Smooth muscle cell (in vitro differentiated cells): ENCODE measurements at regions not wholly inside any gene's neighbourhood (a gene's known extent, or its start where the extent isn't known, plus 50 kb on each side); places are given as distances from the start of the nearest gene placed in this dataset.
"Not testable (repeated sequence)": the region's sequence is repeated elsewhere in the genome, so short reads cannot be mapped to it uniquely, and the experiment has no call there.

Experiments used
- DNase-seq: peaks from one replicate; lab custom pipeline; 2025; ENCODE audit not compliant: unreplicated experiment; lab: John Stamatoyannopoulos, UW
- H2AFZ ChIP-seq: fragments of 200-600 bp; sonication (generic); 2 replicates; pipeline ENCODE4 v1.6.0; 2016; ENCODE audit warnings: antibody characterized with exemption, low read depth, mild to moderate bottlenecking
- H3F3A ChIP-seq: fragments of 200-600 bp; sonication (generic); 2 replicates; pipeline ENCODE4 v1.6.0; 2017; ENCODE audit warnings: antibody characterized with exemption, low read depth
- H3K27ac ChIP-seq: fragments of 200-600 bp; sonication (generic); 2 replicates; pipeline ENCODE4 v1.5.1; 2016; ENCODE audit warnings: low read depth, mild to moderate bottlenecking
- H3K27me3 ChIP-seq: fragments of 200-600 bp; sonication (generic); 2 replicates; pipeline ENCODE4 v1.6.1; 2016; ENCODE audit warnings: low read depth, mild to moderate bottlenecking
- H3K36me3 ChIP-seq: fragments of 200-600 bp; sonication (generic); 2 replicates; pipeline ENCODE4 v1.5.1; 2016; ENCODE audit warnings: low read depth
- H3K4me1 ChIP-seq: fragments of 200-600 bp; sonication (generic); 2 replicates; pipeline ENCODE4 v1.5.1; 2016; ENCODE audit warnings: low read depth
- H3K4me2 ChIP-seq: fragments of 200-600 bp; sonication (generic); 2 replicates; pipeline ENCODE4 v1.6.0; 2016; ENCODE audit warnings: mild to moderate bottlenecking
- H3K4me3 ChIP-seq: fragments of 200-600 bp; sonication (generic); 2 replicates; pipeline ENCODE4 v1.5.1; 2016; ENCODE audit warnings: mild to moderate bottlenecking
- H3K79me2 ChIP-seq: fragments of 200-600 bp; sonication (generic); 2 replicates; pipeline ENCODE4 v1.6.0; 2016; ENCODE audit warnings: low read depth, mild to moderate bottlenecking
- H3K9ac ChIP-seq: fragments of 200-600 bp; sonication (generic); 2 replicates; pipeline ENCODE4 v1.6.0; 2016; ENCODE audit warnings: low read depth
- H3K9me3 ChIP-seq: fragments of 200-600 bp; sonication (generic); replicated peaks from 2 replicates; pipeline ENCODE4 v1.5.1; 2016; ENCODE audit warnings: low read depth
- H4K20me1 ChIP-seq: fragments of 200-600 bp; sonication (generic); 2 replicates; pipeline ENCODE4 v1.6.0; 2016; ENCODE audit warnings: low read depth
- CTCF ChIP-seq: fragments of 200-600 bp; sonication (generic); IDR thresholded peaks from 2 replicates; pipeline ENCODE4 v1.5.1; 2017; ENCODE audit warnings: borderline replicate concordance, mild to moderate bottlenecking, antibody characterized with exemption; ENCODE audit not compliant: insufficient read depth, poor library complexity, severe bottlenecking
- WGBS: methylation state at CpG from one replicate; pipeline ENCODE4 v1.1.7; 2016; ENCODE audit warnings: low lambda C conversion rate; 5-methylcytosine and 5-hydroxymethylcytosine counted together

GRCh38 chr10:10725196-10725595, 292.5 kb upstream of the CELF2 start:
- Histone ChIP-seq H2AFZ (no peak overlapping the region), H3K79me2 (no peaks in the 10 kb centered on the region), H3K27me3 (no peaks in the 10 kb centered on the region), H3K9me3 (no peaks in the 10 kb centered on the region), H4K20me1 (no peaks in the 10 kb centered on the region), H3K4me1 (no peaks in the 10 kb centered on the region), H3K27ac (no peak overlapping the region), H3F3A (no peaks in the 10 kb centered on the region), H3K4me3 (no peak overlapping the region), H3K4me2 (no peak overlapping the region), H3K9ac (no peak overlapping the region), H3K36me3 (no peaks in the 10 kb centered on the region)
- DNase-seq = no peak
- 93% methylated on average over 5 of the region's 5 CpGs for WGBS
- no peak for TF ChIP-seq CTCF

- Histone ChIP-seq H3K9ac (no peak overlapping the region), H4K20me1 (no peaks in the 10 kb centered on the region), H3K27ac (no peak overlapping the region), H3K4me3 (no peak overlapping the region), H3K27me3 (no peaks in the 10 kb centered on the region), H2AFZ (no peak overlapping the region), H3K79me2 (no peaks in the 10 kb centered on the region), H3K36me3 (no peaks in the 10 kb centered on the region), H3K4me1 (no peaks in the 10 kb centered on the region), H3K4me2 (no peak overlapping the region), H3K9me3 (no peaks in the 10 kb centered on the region), H3F3A (no peaks in the 10 kb centered on the region)
- 87% methylated on average over 6 of the region's 6 CpGs for WGBS
- TF ChIP-seq CTCF = no peak
- DNase-seq = no peak
Measured at GRCh38 chr10:10726101-10726500, 291.6 kb upstream of the CELF2 start.

- not testable (repeated sequence) for H2AFZ ChIP-seq, H3K36me3 ChIP-seq, H3K9me3 ChIP-seq, H3K4me3 ChIP-seq, H3K27ac ChIP-seq, H4K20me1 ChIP-seq, H3K9ac ChIP-seq, H3F3A ChIP-seq, H3K4me1 ChIP-seq, H3K27me3 ChIP-seq, DNase-seq, H3K79me2 ChIP-seq, H3K4me2 ChIP-seq
- over 99% methylated on average over 14 of the region's 14 CpGs for WGBS
Measured at GRCh38 chr10:10727411-10727810, 290.3 kb upstream of the CELF2 start.

GRCh38 chr10:10727812-10728211, 289.9 kb upstream of the CELF2 start:
- TF ChIP-seq CTCF = no peak
- H3K36me3 ChIP-seq = no peaks in the 10 kb centered on the region
- no peak overlapping the region for H3K4me2 ChIP-seq
- 90% methylated on average over 5 of the region's 5 CpGs for WGBS
- H3K27me3 ChIP-seq = no peaks in the 10 kb centered on the region
- DNase-seq = no peak
- H3K4me3 ChIP-seq = no peak overlapping the region
- H2AFZ ChIP-seq = no peak overlapping the region
- H3K27ac ChIP-seq = no peak overlapping the region
- no peaks in the 10 kb centered on the region for H3F3A ChIP-seq
- no peaks in the 10 kb centered on the region for H3K9me3 ChIP-seq
- no peak overlapping the region for H3K9ac ChIP-seq
- no peaks in the 10 kb centered on the region for H3K4me1 ChIP-seq
- H3K79me2 ChIP-seq = no peaks in the 10 kb centered on the region
- H4K20me1 ChIP-seq = no peaks in the 10 kb centered on the region
